Endothelial cell of umbilical vein (primary cell): ENCODE measurements at regions not wholly inside any gene's neighbourhood (a gene's known extent, or its start where the extent isn't known, plus 50 kb on each side); places are given as distances from the start of the nearest gene placed in this dataset.

Experiments
- BruUV-seq: library from RNA; stranded (reverse); fragments of 400-500 nt; replicated peaks from 2 replicates; lab custom pipeline; 2021; lab: Mats Ljungman, UMichigan
- CTCF ChIA-PET: fragments of 300-600, 350-600 bp; sonication (Branson Sonifier 250); formaldehyde crosslinking; loops from one replicate; lab custom pipeline; 2021; ENCODE audit warnings: antibody characterized with exemption, inconsistent platforms; lab: Charles Lee
- POLR2A ChIA-PET: fragments of 300-600, 350-600 bp; sonication (Branson Sonifier 250); formaldehyde crosslinking; loops from one replicate; lab custom pipeline; 2021; ENCODE audit warnings: antibody characterized with exemption, inconsistent platforms; lab: Charles Lee
- DNase-seq: peaks from one replicate; pipeline ENCODE4 v3.0.0-alpha.2; 2011; ENCODE audit warnings: low read depth, low spot score
- FAIRE-seq: peaks from 2 replicates; lab custom pipeline; 2011; peaks lifted over from hg19 to GRCh38; lab: Jason Lieb, UNC
- H2AFZ ChIP-seq: 2 replicates; pipeline ENCODE4 v1.6.0; 2012; ENCODE audit warnings: low read depth, low read length, control low read depth, inconsistent platforms
- H3K27ac ChIP-seq: 2 replicates; pipeline ENCODE4 v1.5.1; 2011; ENCODE audit warnings: low read depth, mild to moderate bottlenecking, control low read depth, low read length, moderate library complexity; ENCODE audit not compliant: insufficient read depth
- H3K27me3 ChIP-seq, 2 experiments: 2 replicates each; pipeline versions ENCODE4 v1.6.0 to v1.6.1; 2011; ENCODE audit warnings: low read length in 2 of 2, mixed read lengths in 1 of 2; ENCODE audit not compliant: control insufficient read depth in 2 of 2, insufficient read depth in 2 of 2
- H3K36me3 ChIP-seq, 2 experiments: 2 replicates in 1 of 2; 3 replicates in 1 of 2; pipeline ENCODE4 v1.5.1; 2011; ENCODE audit warnings: low read length in 2 of 2, mild to moderate bottlenecking in 1 of 2, moderate library complexity in 1 of 2; ENCODE audit not compliant: control insufficient read depth in 2 of 2, insufficient read depth in 2 of 2; ENCODE audit errors: extremely low read depth in 1 of 2
- H3K4me1 ChIP-seq: 3 replicates; pipeline ENCODE4 v1.5.1; 2011; ENCODE audit warnings: mild to moderate bottlenecking, low read length; ENCODE audit not compliant: control insufficient read depth, insufficient read depth; ENCODE audit errors: extremely low read depth
- H3K4me2 ChIP-seq: 2 replicates; pipeline ENCODE4 v1.6.1; 2011; ENCODE audit warnings: low read length, control low read depth, mixed read lengths; ENCODE audit not compliant: insufficient read depth
- H3K4me3 ChIP-seq, 3 experiments: fragments of 200-600 bp in 1 of 3; sonication (generic), shearing (Covaris generic) in 1 of 3; replicated peaks in 1 of 3; 2 replicates each; pipeline ENCODE4 v1.5.1; 2011 to 2016; ENCODE audit warnings: control low read depth in 3 of 3, low read length in 3 of 3, mild to moderate bottlenecking in 2 of 3, inconsistent platforms in 1 of 3, low read depth in 1 of 3, moderate library complexity in 1 of 3; ENCODE audit not compliant: insufficient read depth in 1 of 3
- H3K79me2 ChIP-seq: 2 replicates; pipeline ENCODE4 v1.6.0; 2012; ENCODE audit warnings: low read length, inconsistent platforms; ENCODE audit not compliant: control insufficient read depth, insufficient read depth
- H3K9ac ChIP-seq: replicated peaks from 2 replicates; pipeline ENCODE3; 2011; ENCODE audit warnings: low read length, control low read depth; ENCODE audit not compliant: insufficient read depth; ENCODE audit errors: extremely low read depth
- H3K9me1 ChIP-seq: replicated peaks from 3 replicates; pipeline ENCODE4 v1.6.0; 2011; ENCODE audit warnings: mild to moderate bottlenecking, low read length; ENCODE audit not compliant: control insufficient read depth, insufficient read depth; ENCODE audit errors: extremely low read depth
- H3K9me3 ChIP-seq: replicated peaks from 2 replicates; pipeline ENCODE4 v1.5.1; 2012; ENCODE audit warnings: low read length, inconsistent platforms; ENCODE audit not compliant: control insufficient read depth, insufficient read depth
- H4K20me1 ChIP-seq: replicated peaks from 2 replicates; pipeline ENCODE3; 2011; ENCODE audit warnings: mild to moderate bottlenecking, low read length; ENCODE audit not compliant: control insufficient read depth, insufficient read depth; ENCODE audit errors: extremely low read depth
- CTCF ChIP-seq, 2 donors: IDR thresholded peaks; 1 replicate in 1 of 2; 2 replicates in 1 of 2; pipeline ENCODE4 v1.5.1; 2011; ENCODE audit warnings: low read length in 2 of 2, mild to moderate bottlenecking in 2 of 2, moderate library complexity in 2 of 2, control low read depth in 1 of 2, inconsistent platforms in 1 of 2, low read depth in 1 of 2; ENCODE audit not compliant: insufficient read depth in 1 of 2; ENCODE audit errors: extremely low read depth in 1 of 2
- EZH2 ChIP-seq: IDR thresholded peaks from 2 replicates; pipeline ENCODE4 v1.6.1; 2012; ENCODE audit warnings: borderline replicate concordance, low read depth, mild to moderate bottlenecking, moderate library complexity, low read length, inconsistent platforms; ENCODE audit not compliant: severe bottlenecking
- FOS ChIP-seq: IDR thresholded peaks from 2 replicates; pipeline ENCODE4 v1.6.1; 2011; ENCODE audit warnings: mild to moderate bottlenecking, low read length, moderate library complexity, borderline replicate concordance; ENCODE audit not compliant: insufficient read depth
- GATA2 ChIP-seq: IDR thresholded peaks from 2 replicates; pipeline ENCODE4 v1.7.0; 2011; ENCODE audit warnings: low read depth, mild to moderate bottlenecking, moderate library complexity, mixed read lengths, low read length; ENCODE audit not compliant: insufficient read length, insufficient read depth
- JUN ChIP-seq: IDR thresholded peaks from 2 replicates; pipeline ENCODE4 v1.6.1; 2011; ENCODE audit warnings: borderline replicate concordance, low read depth; ENCODE audit not compliant: insufficient read length, insufficient read depth
- MAX ChIP-seq: IDR thresholded peaks from 2 replicates; pipeline ENCODE4 v1.6.1; 2011; ENCODE audit not compliant: insufficient read depth, insufficient read length
- MYC ChIP-seq: IDR thresholded peaks from one replicate; pipeline ENCODE4 v1.6.1; 2011; ENCODE audit warnings: mild to moderate bottlenecking, low read depth, low read length
- POLR2A ChIP-seq: IDR thresholded peaks from 2 replicates; pipeline ENCODE4 v1.6.1; 2012; ENCODE audit warnings: low read depth, mild to moderate bottlenecking, control low read depth, low read length
- POLR2AphosphoS5 ChIP-seq: IDR thresholded peaks from 2 replicates; pipeline ENCODE4 v1.6.1; 2012; ENCODE audit warnings: low read depth, mild to moderate bottlenecking, control low read depth, low read length, moderate library complexity; ENCODE audit not compliant: insufficient read depth
- dilution Hi-C: fragments of 300-500 bp; cut with MboI; formaldehyde crosslinking; loops from one replicate; pipeline ENCODE4 v1.15.0; 2019; ENCODE audit warnings: low sequenced_read_pairs; ENCODE audit not compliant: extremely low pct_ligation_motif_present
- intact Hi-C: fragments of 100-400 bp; cut with micrococcal nuclease; formaldehyde crosslinking; loops from one replicate; pipeline ENCODE4 v1.10.0; 2022

- intact Hi-C loops (no loop called here), dilution Hi-C loops (no loop called here)
- H3K4me1 ChIP-seq: no peaks in the 10 kb centered on the region
- no peak overlapping the region for H2AFZ ChIP-seq
- no peaks in the 10 kb centered on the region for H3K27me3 ChIP-seq
- H3K9me1 ChIP-seq: no peaks in the 10 kb centered on the region
- no peaks in the 10 kb centered on the region for H3K36me3 ChIP-seq
- H3K79me2 ChIP-seq: no peaks in the 10 kb centered on the region
- POLR2A ChIA-PET: no interaction called here
- no peak overlapping the region for H3K4me2 ChIP-seq
- CTCF ChIA-PET: no interaction called here
- DNase-seq (no peak), FAIRE-seq (no peak)
- no peak overlapping the region for H3K27ac ChIP-seq
- no peak overlapping the region for H3K9ac ChIP-seq
- no peak overlapping the region for H3K4me3 ChIP-seq
- H4K20me1 ChIP-seq: no peaks in the 10 kb centered on the region
- BruUV-seq: no TSS peak
- no peak for TF ChIP-seq POLR2AphosphoS5
- TF ChIP-seq MAX: no peak
- no peak for TF ChIP-seq FOS
- no peak for TF ChIP-seq MYC
- TF ChIP-seq JUN: no peak
- TF ChIP-seq EZH2: no peak
- no peak for TF ChIP-seq CTCF (IDR thresholded peaks at IDR 0.05; ENCODE audit: extremely low read depth in 1 of 2, insufficient read depth in 1 of 2, low read depth in 1 of 2, low read length in 2 of 2)
- no peak for TF ChIP-seq POLR2A
- TF ChIP-seq GATA2: no peak
- no peaks in the 10 kb centered on the region for H3K9me3 ChIP-seq
These were observed 51.0 kb upstream of the PCBP1 start for GRCh38 chr2:70036290-70036689.
